ENCODE measurements at regions not wholly inside any gene's neighbourhood (a gene's known extent, or its start where the extent isn't known, plus 50 kb on each side); places are given as distances from the start of the nearest gene placed in this dataset.

DNA sequence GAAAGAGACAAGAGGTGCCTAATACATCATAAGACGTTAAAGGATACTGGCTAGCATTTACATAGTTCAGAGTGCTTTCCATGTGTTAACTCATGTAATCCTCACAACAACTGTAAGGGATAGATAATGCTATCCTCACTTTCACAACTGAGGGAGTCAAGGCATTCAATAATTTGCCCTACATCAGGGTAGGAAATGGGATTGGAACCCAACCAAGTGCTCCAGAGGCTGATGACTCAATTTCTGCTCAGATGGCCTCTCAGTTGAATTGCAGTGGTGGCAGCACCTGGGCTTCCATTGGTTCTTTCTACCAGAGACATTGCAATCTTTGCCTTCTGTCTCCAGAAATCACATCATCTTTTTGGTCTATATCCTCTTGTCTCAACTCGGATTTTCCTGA is 232.9 kb downstream of the ETS1 start:
- TF ChIP-seq, protein P1, sequence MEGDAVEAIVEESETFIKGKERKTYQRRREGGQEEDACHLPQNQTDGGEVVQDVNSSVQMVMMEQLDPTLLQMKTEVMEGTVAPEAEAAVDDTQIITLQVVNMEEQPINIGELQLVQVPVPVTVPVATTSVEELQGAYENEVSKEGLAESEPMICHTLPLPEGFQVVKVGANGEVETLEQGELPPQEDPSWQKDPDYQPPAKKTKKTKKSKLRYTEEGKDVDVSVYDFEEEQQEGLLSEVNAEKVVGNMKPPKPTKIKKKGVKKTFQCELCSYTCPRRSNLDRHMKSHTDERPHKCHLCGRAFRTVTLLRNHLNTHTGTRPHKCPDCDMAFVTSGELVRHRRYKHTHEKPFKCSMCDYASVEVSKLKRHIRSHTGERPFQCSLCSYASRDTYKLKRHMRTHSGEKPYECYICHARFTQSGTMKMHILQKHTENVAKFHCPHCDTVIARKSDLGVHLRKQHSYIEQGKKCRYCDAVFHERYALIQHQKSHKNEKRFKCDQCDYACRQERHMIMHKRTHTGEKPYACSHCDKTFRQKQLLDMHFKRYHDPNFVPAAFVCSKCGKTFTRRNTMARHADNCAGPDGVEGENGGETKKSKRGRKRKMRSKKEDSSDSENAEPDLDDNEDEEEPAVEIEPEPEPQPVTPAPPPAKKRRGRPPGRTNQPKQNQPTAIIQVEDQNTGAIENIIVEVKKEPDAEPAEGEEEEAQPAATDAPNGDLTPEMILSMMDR (IDR thresholded peaks at IDR 0.05; ENCODE audit: low read depth, low read length, poor library complexity, severe bottlenecking), result no peak
- no peak for TF ChIP-seq EZH2phosphoT487 (IDR thresholded peaks at IDR 0.05; ENCODE audit: borderline replicate concordance, low read length)

All from DOHH2 (cell line).